HCT116 (cell line): ENCODE measurements at regions not wholly inside any gene's neighbourhood (a gene's known extent, or its start where the extent isn't known, plus 50 kb on each side); places are given as distances from the start of the nearest gene placed in this dataset.

Source experiments
- ATAC-seq: fragments of 200-7000 bp; cut with Tn5 transposase; 2 replicates; pipeline ENCODE4 v1.9.1; 2020; ENCODE audit warnings: mild to moderate bottlenecking, moderate library complexity
- BruUV-seq: library from RNA; stranded (reverse); fragments of 400-500 nt; replicated peaks from 2 replicates; lab custom pipeline; 2021; lab: Mats Ljungman, UMichigan
- CTCF ChIA-PET: fragments of 300-600 bp; sonication (Branson Sonifier 250); formaldehyde crosslinking; loops from one replicate; lab custom pipeline; 2021; ENCODE audit warnings: antibody characterized with exemption; lab: Charles Lee
- POLR2A ChIA-PET: fragments of 300-600, 350-600 bp; sonication (Branson Sonifier 250); formaldehyde crosslinking; loops from one replicate; lab custom pipeline; 2021; ENCODE audit warnings: antibody characterized with exemption; lab: Charles Lee
- RAD21 ChIA-PET, 2 experiments: fragments of 300-600 bp; sonication (Branson Sonifier 250); formaldehyde crosslinking; loops; one replicate each; lab custom pipeline; 2023; ENCODE audit warnings: low total read pairs in 2 of 2; ENCODE audit not compliant: uncharacterized antibody in 2 of 2, unreplicated experiment in 2 of 2, low non-redundant PET in 1 of 2; lab: Charles Lee
- DNase-seq: peaks from one replicate; pipeline ENCODE4 v3.0.0-alpha.2; 2010; ENCODE audit warnings: low read depth, low spot score
- H2AFZ ChIP-seq: fragments of 200-600 bp; shearing (Covaris generic), sonication (generic); 2 replicates; pipeline ENCODE4 v1.6.1; 2017; ENCODE audit warnings: low read depth, mixed run types, mixed read lengths, antibody characterized with exemption, low read length; ENCODE audit not compliant: poor library complexity, severe bottlenecking
- H3K27ac ChIP-seq: 2 replicates; pipeline ENCODE4 v1.5.1; 2012; ENCODE audit warnings: low read depth, low read length
- H3K27me3 ChIP-seq: fragments of 200-600 bp; sonication (generic); 2 replicates; pipeline ENCODE4 v1.6.1; 2016; ENCODE audit warnings: mixed run types, low read length, mixed read lengths; ENCODE audit not compliant: insufficient read depth
- H3K36me3 ChIP-seq, 2 experiments: fragments of 200-500 bp in 1 of 2; fragments of 200-600 bp in 1 of 2; sonication (Bioruptor generic) in 1 of 2; sonication (generic) in 1 of 2; 2 replicates each; pipeline versions ENCODE4 v1.5.1 to v1.6.1; 2014 to 2016; ENCODE audit warnings: low read length in 2 of 2, inconsistent platforms in 1 of 2, mixed read lengths in 1 of 2, mixed run types in 1 of 2; ENCODE audit not compliant: insufficient read depth in 2 of 2, control insufficient read depth in 1 of 2
- H3K4me1 ChIP-seq, 2 experiments: fragments of 200-600 bp in 1 of 2; sonication (generic) in 1 of 2; 2 replicates each; pipeline versions ENCODE4 v1.5.1 to v1.6.1; 2012 to 2017; ENCODE audit warnings: low read length in 2 of 2, inconsistent platforms in 1 of 2, mild to moderate bottlenecking in 1 of 2, mixed read lengths in 1 of 2, mixed run types in 1 of 2, moderate library complexity in 1 of 2; ENCODE audit not compliant: insufficient read depth in 2 of 2, control insufficient read depth in 1 of 2
- H3K4me2 ChIP-seq: fragments of 200-600 bp; sonication (generic); 2 replicates; pipeline ENCODE4 v1.6.1; 2017; ENCODE audit warnings: mixed run types, low read length, mixed read lengths
- H3K4me3 ChIP-seq, 2 experiments: fragments of 200-600 bp in 1 of 2; sonication (generic) in 1 of 2; replicated peaks in 1 of 2; 2 replicates each; pipeline ENCODE4 v1.5.1; 2011 to 2016; ENCODE audit warnings: low read length in 2 of 2, control low read depth in 1 of 2, low read depth in 1 of 2, mild to moderate bottlenecking in 1 of 2, mixed read lengths in 1 of 2, mixed run types in 1 of 2
- H3K79me2 ChIP-seq: fragments of 200-600 bp; sonication (generic); 2 replicates; pipeline ENCODE4 v1.6.1; 2017; ENCODE audit warnings: mild to moderate bottlenecking, mixed run types, low read length, moderate library complexity, mixed read lengths; ENCODE audit not compliant: insufficient read depth
- H3K9ac ChIP-seq: fragments of 200-600 bp; sonication (generic); 2 replicates; pipeline ENCODE4 v1.6.1; 2016; ENCODE audit warnings: low read length, mixed read lengths
- H3K9me2 ChIP-seq: fragments of 200-600 bp; sonication (generic), shearing (Covaris generic); 2 replicates; pipeline ENCODE4 v1.6.1; 2017; ENCODE audit warnings: mixed run types, mild to moderate bottlenecking, moderate library complexity; ENCODE audit not compliant: insufficient read depth
- H3K9me3 ChIP-seq, 2 experiments: fragments of 200-500 bp in 1 of 2; fragments of 200-600 bp in 1 of 2; sonication (Bioruptor generic) in 1 of 2; sonication (generic) in 1 of 2; 2 replicates each; pipeline ENCODE4 v1.6.1; 2014 to 2017; ENCODE audit warnings: low read length in 2 of 2, mixed read lengths in 2 of 2, inconsistent platforms in 1 of 2, low read depth in 1 of 2, mild to moderate bottlenecking in 1 of 2, mixed run types in 1 of 2, moderate library complexity in 1 of 2; ENCODE audit not compliant: control insufficient read depth in 1 of 2, insufficient read depth in 1 of 2
- H4K20me1 ChIP-seq: fragments of 200-600 bp; sonication (generic), shearing (Covaris generic); 2 replicates; pipeline ENCODE4 v1.6.1; 2017; ENCODE audit warnings: mixed run types, mild to moderate bottlenecking, moderate library complexity; ENCODE audit not compliant: insufficient read depth
- EGR1 ChIP-seq: IDR thresholded peaks from 2 replicates; pipeline ENCODE4 v1.6.1; 2012; ENCODE audit warnings: low read depth
- JUND ChIP-seq: IDR thresholded peaks from 2 replicates; pipeline ENCODE4 v1.6.1; 2012
- SP1 ChIP-seq: IDR thresholded peaks from 2 replicates; pipeline ENCODE4 v1.6.1; 2012; ENCODE audit warnings: low read depth
- TCF7L2 ChIP-seq: IDR thresholded peaks from 2 replicates; pipeline ENCODE4 v1.7.0; 2011; ENCODE audit warnings: borderline replicate concordance, inconsistent platforms; ENCODE audit not compliant: insufficient read depth, insufficient read length; ENCODE audit errors: extremely low read depth
- intact Hi-C: fragments of 100-400 bp; cut with micrococcal nuclease; formaldehyde crosslinking; loops from 2 replicates; pipeline ENCODE4 v1.10.0; 2022
- TF ChIP-seq, protein P1 (sequence below): IDR thresholded peaks from 2 replicates; pipeline ENCODE4 v1.6.1; 2012; ENCODE audit warnings: low read depth
- TF ChIP-seq, protein P2 (sequence below): IDR thresholded peaks from 2 replicates; pipeline ENCODE4 v1.6.1; 2012

DNA sequence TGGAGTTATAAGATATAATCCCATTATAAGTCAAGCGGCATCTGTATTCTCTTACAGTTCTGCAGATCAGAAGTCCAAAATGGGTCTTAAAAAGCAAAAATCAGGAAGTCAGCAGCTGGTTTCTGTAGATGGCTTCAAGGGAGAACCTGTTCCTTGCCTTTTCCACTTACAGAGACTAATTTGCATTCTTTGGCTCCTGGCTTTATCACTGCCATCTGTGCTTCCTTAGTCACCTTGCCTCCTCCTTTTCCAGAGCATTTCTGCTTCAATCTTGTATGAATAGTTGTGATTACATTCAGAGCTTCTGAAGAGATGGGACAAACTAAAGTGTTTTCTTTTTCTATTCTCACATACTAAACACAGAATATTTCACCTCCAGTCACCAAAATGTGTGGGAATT lies 647.3 kb upstream of the GRAMD2B start (continued):
- TF ChIP-seq, protein P1, sequence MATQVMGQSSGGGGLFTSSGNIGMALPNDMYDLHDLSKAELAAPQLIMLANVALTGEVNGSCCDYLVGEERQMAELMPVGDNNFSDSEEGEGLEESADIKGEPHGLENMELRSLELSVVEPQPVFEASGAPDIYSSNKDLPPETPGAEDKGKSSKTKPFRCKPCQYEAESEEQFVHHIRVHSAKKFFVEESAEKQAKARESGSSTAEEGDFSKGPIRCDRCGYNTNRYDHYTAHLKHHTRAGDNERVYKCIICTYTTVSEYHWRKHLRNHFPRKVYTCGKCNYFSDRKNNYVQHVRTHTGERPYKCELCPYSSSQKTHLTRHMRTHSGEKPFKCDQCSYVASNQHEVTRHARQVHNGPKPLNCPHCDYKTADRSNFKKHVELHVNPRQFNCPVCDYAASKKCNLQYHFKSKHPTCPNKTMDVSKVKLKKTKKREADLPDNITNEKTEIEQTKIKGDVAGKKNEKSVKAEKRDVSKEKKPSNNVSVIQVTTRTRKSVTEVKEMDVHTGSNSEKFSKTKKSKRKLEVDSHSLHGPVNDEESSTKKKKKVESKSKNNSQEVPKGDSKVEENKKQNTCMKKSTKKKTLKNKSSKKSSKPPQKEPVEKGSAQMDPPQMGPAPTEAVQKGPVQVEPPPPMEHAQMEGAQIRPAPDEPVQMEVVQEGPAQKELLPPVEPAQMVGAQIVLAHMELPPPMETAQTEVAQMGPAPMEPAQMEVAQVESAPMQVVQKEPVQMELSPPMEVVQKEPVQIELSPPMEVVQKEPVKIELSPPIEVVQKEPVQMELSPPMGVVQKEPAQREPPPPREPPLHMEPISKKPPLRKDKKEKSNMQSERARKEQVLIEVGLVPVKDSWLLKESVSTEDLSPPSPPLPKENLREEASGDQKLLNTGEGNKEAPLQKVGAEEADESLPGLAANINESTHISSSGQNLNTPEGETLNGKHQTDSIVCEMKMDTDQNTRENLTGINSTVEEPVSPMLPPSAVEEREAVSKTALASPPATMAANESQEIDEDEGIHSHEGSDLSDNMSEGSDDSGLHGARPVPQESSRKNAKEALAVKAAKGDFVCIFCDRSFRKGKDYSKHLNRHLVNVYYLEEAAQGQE: no peak
- TF ChIP-seq SP1 (no peak), JUND (no peak), EGR1 (no peak)
- TF ChIP-seq, protein P2, sequence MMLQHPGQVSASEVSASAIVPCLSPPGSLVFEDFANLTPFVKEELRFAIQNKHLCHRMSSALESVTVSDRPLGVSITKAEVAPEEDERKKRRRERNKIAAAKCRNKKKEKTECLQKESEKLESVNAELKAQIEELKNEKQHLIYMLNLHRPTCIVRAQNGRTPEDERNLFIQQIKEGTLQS: no peak

DNA sequence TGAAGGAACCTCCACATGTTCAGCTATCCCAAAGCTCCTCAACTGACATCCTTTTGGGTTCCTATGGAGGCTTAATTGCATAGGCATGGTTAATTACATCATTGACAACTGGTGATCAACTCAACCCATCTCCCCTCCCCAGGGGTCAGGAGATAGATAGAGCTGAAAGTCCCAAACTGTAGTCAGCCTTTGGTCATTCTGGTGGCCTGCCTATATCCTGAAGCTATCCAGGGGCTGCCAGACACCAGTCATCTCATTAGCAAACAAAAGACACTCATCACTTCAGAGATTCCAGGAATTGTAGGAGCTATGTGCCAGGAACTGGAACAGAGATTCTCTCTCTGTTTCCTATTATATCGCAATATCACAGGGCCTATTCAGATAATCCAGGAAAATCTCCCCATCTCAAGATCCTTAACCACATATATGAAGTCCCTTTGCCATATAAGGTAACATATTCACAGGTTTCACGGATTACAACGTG lies 646.5 kb upstream of the GRAMD2B start:
- no TSS peak for BruUV-seq

More for the DNA sequence above, 646.5 kb upstream of the GRAMD2B start:
- RAD21 ChIA-PET: no interaction called here
- H3K4me1 ChIP-seq: no peaks in the 10 kb centered on the region
- no peak overlapping the region for H3K9ac ChIP-seq
- H3K9me3 ChIP-seq: no peaks in the 10 kb centered on the region
- ATAC-seq (no peak), DNase-seq (no peak)
- H3K9me2 ChIP-seq: no peaks in the 10 kb centered on the region
- intact Hi-C loops: no loop called here
- no peak for TF ChIP-seq TCF7L2
- POLR2A ChIA-PET: no interaction called here
- no peaks in the 10 kb centered on the region for H4K20me1 ChIP-seq
- H3K4me2 ChIP-seq: no peak overlapping the region
- H3K79me2 ChIP-seq: no peaks in the 10 kb centered on the region
- no peak overlapping the region for H3K4me3 ChIP-seq
- H2AFZ ChIP-seq: no peak overlapping the region
- H3K36me3 ChIP-seq: no peaks in the 10 kb centered on the region
- H3K27me3 ChIP-seq: no peaks in the 10 kb centered on the region
- no peak overlapping the region for H3K27ac ChIP-seq
- CTCF ChIA-PET: no interaction called here
